Right atrium auricular region (tissue), 2 donors: ENCODE measurements at regions not wholly inside any gene's neighbourhood (a gene's known extent, or its start where the extent isn't known, plus 50 kb on each side); places are given as distances from the start of the nearest gene placed in this dataset.
A peak's percentile ranks its signal among the peaks of the same experiment; 100 is the strongest.

Experiments used
- DNase-seq: peaks from one replicate; pipeline ENCODE4 v3.0.0-alpha.2; 2019; ENCODE audit warnings: low spot score
- H3K27ac ChIP-seq, 2 donors: fragments of 200-600 bp; sonication (generic); 1 replicate in 1 of 2; 2 replicates in 1 of 2; pipeline ENCODE4 v1.5.1; 2016 to 2019
- H3K27me3 ChIP-seq, 2 donors: fragments of 200-600 bp; sonication (generic); one replicate each; pipeline versions ENCODE4 v1.5.1 to v1.6.0; 2017 to 2019
- H3K36me3 ChIP-seq: fragments of 200-600 bp; sonication (generic); one replicate; pipeline ENCODE4 v1.5.1; 2016
- H3K4me1 ChIP-seq, 2 donors: fragments of 200-600 bp; sonication (generic); one replicate each; pipeline versions ENCODE4 v1.5.1 to v1.6.0; 2017 to 2019
- H3K4me3 ChIP-seq, 2 donors: fragments of 200-600 bp; sonication (generic); 1 replicate in 1 of 2; 2 replicates in 1 of 2; pipeline ENCODE4 v1.5.1; 2017 to 2019; ENCODE audit warnings: mild to moderate bottlenecking in 1 of 2, moderate library complexity in 1 of 2
- H3K9me3 ChIP-seq, 2 donors: fragments of 200-600 bp; sonication (generic); one replicate each; pipeline ENCODE4 v1.5.1; 2019
- CTCF ChIP-seq, 2 donors: fragments of 200-600 bp; sonication (generic); IDR thresholded peaks; one replicate each; pipeline ENCODE4 v1.5.1; 2019; ENCODE audit warnings: antibody characterized with exemption in 2 of 2

- Histone ChIP-seq H3K4me3 (no peak overlapping the region), H3K27ac (peak overlapping the region in 1 of 2 donors; percentile 1), H3K9me3 (no peaks in the 10 kb centered on the region), H3K36me3 (no peaks in the 10 kb centered on the region), H3K27me3 (no peaks in the 10 kb centered on the region), H3K4me1 (no peaks in the 10 kb centered on the region)
- DNase-seq, result no peak
- no peak for TF ChIP-seq CTCF (IDR thresholded peaks at IDR 0.05)
Observed at GRCh38 chr10:59523851-59524250, 161.5 kb upstream of the FAM13C start.

- DNase-seq, result no peak
- no peaks in the 10 kb centered on the region for H3K4me1 ChIP-seq
- no peaks in the 10 kb centered on the region for H3K36me3 ChIP-seq
- no peaks in the 10 kb centered on the region for H3K9me3 ChIP-seq
- H3K27me3 ChIP-seq, result no peaks in the 10 kb centered on the region
- TF ChIP-seq CTCF (IDR thresholded peaks at IDR 0.05), result no peak
- no peak overlapping the region for H3K4me3 ChIP-seq
- H3K27ac ChIP-seq, result no peak overlapping the region
Observed at GRCh38 chr10:59517996-59518395, 155.6 kb upstream of the FAM13C start.

- Histone ChIP-seq H3K4me3 (no peak overlapping the region), H3K27ac (no peak overlapping the region), H3K9me3 (no peaks in the 10 kb centered on the region), H3K36me3 (no peaks in the 10 kb centered on the region), H3K27me3 (no peaks in the 10 kb centered on the region), H3K4me1 (no peaks in the 10 kb centered on the region)
- no peak for DNase-seq
- TF ChIP-seq CTCF (IDR thresholded peaks at IDR 0.05), result no peak
Observed at GRCh38 chr10:59517341-59517899, 155.1 kb upstream of the FAM13C start.

GRCh38 chr10:59513558-59513957, 151.2 kb upstream of the FAM13C start:
- Histone ChIP-seq H3K9me3 (no peaks in the 10 kb centered on the region), H3K36me3 (no peaks in the 10 kb centered on the region), H3K27ac (no peak overlapping the region), H3K4me3 (no peak overlapping the region), H3K27me3 (no peaks in the 10 kb centered on the region), H3K4me1 (no peaks in the 10 kb centered on the region)
- no peak for DNase-seq
- no peak for TF ChIP-seq CTCF (IDR thresholded peaks at IDR 0.05)

GRCh38 chr10:59512951-59513350, 150.6 kb upstream of the FAM13C start:
- Histone ChIP-seq H3K27me3 (no peaks in the 10 kb centered on the region), H3K36me3 (no peaks in the 10 kb centered on the region), H3K4me3 (no peak overlapping the region), H3K9me3 (no peaks in the 10 kb centered on the region), H3K4me1 (no peaks in the 10 kb centered on the region), H3K27ac (no peak overlapping the region)
- DNase-seq, result no peak
- TF ChIP-seq CTCF (IDR thresholded peaks at IDR 0.05), result no peak

- Histone ChIP-seq H3K27me3 (no peaks in the 10 kb centered on the region), H3K4me1 (no peaks in the 10 kb centered on the region), H3K4me3 (no peak overlapping the region), H3K36me3 (no peaks in the 10 kb centered on the region), H3K9me3 (no peaks in the 10 kb centered on the region), H3K27ac (no peak overlapping the region)
- no peak for TF ChIP-seq CTCF (IDR thresholded peaks at IDR 0.05)
- no peak for DNase-seq
Observed at GRCh38 chr10:59508956-59509355, 146.6 kb upstream of the FAM13C start.
